COLO668 (cell line): ENCODE measurements at regions not wholly inside any gene's neighbourhood (a gene's known extent, or its start where the extent isn't known, plus 50 kb on each side); places are given as distances from the start of the nearest gene placed in this dataset.
"Not testable (repeated sequence)": the region's sequence is repeated elsewhere in the genome, so short reads cannot be mapped to it uniquely, and the experiment has no call there.

Experiments
- DNase-seq: peaks from one replicate; lab custom pipeline; 2025; ENCODE audit not compliant: unreplicated experiment; lab: John Stamatoyannopoulos, UW

DNA sequence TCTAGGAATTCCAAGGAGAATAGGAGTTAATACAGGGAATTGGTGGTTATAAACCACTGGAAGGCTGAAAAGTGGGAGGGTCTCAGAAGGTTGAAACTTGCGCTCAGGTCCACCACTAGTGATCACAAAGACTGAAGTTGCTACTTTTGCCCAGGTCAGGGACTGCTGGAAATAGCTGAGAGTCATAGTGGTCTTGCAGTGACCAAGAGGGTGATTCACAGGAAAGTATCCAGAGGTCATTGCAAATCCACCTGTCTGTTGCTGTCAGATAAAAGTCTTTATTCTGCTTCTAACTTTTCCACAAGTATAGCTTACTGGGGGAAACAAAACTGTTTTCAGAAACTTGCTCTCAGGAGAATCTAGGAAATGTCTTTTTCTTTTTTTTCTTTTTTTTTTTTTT is 211.5 kb upstream of the PRSS1 start:
- DNase-seq: no peak

DNA sequence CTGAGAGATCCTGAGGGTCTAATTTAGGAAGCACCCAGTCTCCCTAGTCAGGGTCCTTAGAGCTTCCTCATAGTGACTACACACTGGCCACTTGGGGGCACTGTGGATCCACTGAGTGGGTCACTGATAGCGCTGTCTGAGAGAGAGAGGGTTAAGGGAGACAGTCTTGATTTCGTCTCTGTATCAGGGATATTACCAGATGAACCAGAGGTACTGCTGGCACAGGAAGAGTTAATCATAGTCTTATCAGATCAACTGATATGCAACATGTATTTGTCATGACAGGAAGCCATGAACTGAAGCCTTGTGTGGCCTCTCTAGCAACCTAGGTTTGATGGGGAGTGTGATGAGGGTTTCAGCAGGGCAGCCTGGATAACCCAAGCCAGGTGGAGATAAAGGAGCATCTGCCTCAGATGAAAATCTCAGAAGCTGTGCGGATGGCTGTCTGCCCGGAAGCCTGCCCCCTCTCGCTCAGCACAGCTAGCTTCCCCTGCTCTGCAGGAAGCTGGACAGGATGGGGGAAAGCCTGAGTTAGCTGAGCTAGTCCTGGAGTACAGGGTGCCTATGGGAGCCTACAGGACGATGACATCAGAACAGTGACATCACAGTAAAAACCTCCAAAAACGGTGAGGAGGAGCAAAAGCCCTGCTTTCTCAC is 214.0 kb upstream of the PRSS1 start:
- DNase-seq: peak; percentile 48

DNA sequence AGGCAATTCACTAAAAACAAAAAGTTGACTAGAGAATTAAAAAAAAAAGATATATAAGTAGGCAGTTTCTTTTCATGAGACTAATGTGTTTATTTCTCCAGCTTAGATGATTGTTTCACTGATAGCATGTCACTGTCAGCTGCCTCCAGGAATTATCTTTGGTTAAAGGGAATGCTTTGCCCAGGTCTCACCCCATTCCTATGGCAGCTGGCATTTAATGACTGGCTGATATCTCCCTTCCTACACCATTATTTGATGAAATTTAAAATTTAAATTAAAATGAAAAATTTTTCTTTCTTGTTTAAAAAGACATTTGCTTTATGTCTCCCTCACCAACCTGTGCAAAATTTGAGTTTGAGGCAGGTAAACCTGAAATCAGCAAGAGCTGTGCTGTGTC is 214.5 kb upstream of the PRSS1 start:
- DNase-seq: no peak

DNA sequence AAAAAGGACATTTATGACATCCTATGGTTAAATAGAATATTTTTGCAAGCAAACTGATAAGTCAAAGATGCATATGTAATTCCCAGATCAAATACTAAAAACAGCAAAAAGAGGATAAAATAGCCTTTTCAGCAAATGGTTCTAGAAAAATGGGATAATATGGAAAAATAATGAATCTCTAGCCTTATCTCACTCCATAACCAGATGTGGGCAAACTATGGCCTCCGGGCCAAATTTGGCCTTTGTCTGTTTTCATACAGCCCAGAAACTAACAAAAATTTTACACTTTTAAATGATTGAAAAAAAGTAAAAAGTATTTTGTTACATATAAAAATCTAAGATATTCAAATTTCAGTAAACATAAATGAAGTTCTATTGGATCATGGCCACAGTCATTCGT is 215.4 kb upstream of the PRSS1 start:
- DNase-seq: no peak

DNA sequence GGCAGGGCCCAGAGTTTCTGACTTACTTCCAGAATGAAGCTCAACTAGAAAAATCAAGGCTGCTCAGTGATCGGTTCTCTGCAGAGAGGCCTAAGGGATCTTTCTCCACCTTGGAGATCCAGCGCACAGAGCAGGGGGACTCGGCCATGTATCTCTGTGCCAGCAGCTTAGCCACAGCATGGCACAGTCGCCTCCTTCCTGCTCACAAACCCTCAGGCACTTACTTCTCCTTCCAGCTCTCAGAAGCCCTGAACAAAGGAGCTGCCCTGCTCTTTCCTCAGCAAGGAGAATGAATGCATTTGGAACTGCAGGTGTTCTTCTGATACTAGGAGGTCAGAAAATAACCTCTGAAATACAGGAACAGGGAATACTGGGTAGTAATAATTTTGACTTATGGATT is 219.7 kb upstream of the PRSS1 start:
- DNase-seq: no peak

DNA sequence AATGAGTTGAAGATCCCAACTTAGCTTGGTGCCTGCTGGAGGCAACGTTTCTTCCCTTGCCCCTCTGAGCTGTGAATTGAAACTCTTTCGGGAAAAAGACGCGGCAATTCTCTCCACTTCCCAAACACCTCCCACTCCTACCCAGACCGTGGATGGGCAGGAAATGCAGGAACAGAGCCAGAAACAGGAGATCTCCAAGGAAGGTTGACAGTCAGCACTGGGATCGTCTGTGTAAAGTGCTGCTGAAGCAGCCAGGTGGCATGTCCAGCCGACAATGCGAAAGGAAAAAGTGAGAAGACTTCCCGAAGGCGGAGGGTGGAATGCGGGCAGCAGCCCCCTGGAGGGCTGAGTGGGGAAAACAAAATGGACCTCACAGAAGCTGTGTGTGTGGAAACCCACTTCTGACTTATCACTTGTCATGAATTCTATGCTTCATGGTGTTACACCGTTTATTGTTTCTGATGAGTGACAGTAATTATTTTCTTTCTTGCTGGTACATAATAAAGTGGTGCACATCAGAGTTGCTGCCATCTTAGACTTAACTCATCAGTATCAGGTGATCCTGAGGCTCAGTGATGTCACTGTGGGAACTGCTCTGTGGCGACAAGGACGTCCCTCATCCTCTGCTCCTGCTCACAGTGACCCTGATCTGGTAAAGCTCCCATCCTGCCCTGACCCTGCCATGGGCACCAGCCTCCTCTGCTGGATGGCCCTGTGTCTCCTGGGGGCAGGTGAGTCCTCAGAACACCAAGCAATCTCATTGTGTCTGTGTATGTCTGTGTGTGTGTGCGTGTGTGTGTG is 220.5 kb upstream of the PRSS1 start:
- no peak for DNase-seq

DNA sequence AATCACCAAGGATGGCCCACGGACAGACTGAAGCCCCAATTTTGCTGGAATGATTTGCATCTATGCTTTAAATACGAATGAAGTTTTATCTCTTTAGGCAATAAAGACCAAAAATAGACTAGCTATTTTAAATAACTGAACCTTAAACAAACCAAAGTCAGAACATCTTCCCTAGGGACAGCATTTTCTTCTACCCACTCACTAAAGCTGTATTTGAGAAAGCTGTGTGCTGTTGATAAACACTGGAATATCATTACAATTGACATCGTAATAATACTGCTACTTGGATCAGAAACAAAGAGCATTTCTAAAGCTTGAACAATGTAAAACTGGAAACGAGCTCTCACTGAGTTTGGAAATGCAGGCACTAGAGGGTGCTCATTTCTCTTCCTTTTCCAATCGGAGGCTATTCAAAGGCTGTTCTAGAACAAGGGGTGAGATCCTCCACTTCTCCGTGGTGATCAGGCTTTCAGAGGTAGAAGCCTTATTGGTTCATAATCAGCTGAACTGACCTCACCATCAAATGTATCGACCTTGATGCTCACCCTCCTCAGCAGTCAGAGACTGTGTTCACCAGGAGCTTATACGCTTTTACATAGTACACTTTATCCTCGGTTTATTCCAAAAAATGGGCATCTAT is 225.3 kb upstream of the PRSS1 start:
- no peak for DNase-seq

DNA sequence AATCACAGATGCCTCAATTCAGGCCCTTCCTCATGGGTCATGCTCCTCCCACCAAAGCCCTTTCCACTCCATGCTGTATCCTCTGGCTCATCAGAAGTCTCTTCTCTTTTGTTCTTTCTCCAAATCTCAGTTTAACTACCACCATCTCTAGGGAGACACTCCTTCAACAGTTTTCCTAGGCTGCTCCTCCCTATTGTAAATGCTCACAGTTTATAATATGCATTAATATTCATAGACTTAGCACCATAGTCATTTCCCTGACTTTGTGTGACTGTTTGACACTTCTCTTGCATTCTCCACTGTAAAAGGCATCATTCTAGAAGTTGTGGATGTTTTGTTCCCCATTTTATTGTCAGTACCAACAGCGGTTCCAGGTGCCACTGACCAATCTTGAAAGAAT is 226.5 kb upstream of the PRSS1 start:
- DNase-seq: no peak

DNA sequence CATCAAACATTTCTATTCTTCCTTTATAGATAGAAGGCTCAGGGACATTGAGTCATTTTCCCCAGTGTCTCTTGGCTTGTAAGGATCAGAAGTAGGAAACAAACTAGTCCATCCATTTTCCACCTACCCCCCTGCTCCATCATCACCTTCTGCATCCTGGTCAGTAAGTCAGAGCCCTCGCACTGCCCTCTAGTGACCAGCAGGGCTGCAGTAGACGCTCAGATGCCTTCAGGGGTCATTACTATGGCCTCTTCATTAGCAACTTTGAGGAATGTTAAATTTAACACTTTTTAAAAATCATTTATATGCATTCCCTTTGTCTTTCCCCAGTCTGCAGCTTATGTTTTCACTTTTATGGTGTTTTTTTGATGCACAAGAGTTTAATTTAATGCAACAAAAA is 228.4 kb upstream of the PRSS1 start:
- DNase-seq: not testable (repeated sequence)

DNA sequence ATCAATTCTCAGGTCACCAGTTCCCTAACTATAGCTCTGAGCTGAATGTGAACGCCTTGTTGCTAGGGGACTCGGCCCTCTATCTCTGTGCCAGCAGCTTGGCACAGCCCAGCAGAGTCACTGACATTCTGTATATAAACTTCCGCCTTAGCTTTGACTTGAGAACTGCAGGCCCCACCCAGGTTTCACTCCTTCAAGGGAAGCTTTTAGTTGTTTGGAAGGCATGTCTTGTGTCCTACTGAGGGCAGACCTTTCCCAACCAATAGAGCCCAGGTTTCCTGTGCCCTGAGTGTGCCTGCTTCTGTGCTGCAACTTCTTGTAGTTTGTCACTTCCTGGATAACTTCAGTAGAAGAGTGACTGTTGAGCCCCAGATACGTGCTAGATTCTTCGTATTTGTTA is 228.8 kb upstream of the PRSS1 start:
- DNase-seq: not testable (repeated sequence)

DNA sequence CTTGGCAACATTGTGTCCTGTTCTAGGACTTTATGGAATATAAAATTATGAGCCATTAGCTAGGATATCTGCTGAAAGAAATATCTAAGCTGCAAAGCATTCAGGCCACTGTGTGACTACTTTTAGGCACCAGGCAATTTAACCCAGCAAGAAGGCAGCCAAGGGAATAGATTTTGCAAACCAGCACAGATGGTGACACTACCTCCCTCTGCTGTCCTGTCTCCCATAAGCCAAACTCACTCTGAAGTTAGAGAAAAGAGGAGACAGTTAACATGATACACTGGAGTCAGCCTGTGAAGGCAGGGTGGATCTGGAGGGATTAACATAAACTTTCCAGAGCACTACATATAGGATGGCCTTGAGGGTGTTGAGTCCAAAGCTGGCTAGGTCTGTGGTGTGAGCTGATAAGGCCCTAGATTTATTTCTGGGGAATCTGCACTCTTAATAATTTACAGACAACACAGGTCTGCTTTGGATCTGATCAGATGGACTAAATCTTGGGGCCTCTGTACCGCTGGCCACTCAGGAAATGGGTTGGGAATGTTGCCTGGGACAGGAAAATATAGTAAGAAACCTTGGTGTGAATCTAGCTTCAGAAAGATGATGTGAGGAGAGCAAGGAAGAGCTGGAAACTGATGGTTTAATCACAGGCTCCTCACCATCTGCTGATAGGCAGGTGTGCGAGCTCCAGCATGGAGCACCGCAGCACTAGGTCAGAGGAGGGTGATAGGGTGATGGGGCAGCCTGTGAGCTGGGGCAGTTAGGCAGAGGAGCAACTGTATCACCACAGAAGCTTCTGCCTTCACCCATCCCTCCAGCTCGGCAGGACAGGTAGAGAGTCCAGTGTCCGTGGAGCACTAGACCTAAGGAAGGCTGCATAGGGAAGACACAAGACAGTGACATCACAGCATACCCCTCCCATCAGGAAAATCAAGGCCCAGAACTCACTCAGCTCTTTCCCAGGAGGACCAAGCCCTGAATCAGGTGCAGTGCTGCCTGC is 229.9 kb upstream of the PRSS1 start:
- no peak for DNase-seq

DNA sequence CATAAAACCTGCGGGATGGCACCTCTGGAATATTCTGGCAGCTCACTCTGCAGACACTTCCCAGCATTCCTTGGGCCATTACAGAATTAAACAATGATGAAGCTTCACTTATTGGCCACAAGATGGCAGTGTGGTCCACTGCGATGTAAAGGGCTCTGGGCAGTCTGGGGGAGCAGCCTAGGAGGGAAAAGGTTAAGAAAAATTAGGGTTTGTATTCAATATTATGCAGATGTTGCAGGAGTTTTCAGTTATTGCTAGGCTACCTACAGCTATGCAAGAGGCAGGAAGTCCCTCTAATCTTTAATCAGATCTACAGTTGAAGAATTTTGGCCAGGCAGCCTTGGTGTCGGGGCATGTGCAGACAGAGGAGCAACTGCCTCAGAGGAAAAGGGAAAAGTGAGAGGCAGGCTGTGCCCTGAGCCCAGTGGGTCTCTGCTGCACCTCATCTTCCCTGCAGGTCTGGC is 233.2 kb upstream of the PRSS1 start:
- peak; percentile 22 for DNase-seq

DNA sequence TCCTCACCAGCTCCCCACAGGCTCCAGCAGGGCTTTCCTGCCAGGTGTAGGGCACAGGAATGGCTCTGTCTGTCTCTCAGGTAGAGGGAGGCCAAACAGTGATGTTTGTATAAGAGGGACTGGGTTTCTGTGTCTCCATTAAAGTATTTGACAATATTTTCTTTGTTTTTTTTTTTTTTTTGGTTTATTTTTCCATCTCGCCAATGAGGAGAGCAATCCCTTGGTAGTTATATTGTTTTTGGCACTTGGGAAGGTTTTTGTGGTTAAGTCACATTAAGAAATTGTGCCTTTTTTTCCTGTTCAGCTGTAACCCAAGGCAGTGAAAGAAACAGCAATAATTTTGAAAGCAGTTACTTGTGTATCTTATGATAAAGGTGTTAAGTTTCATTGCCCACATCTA is 234.6 kb upstream of the PRSS1 start:
- not testable (repeated sequence) for DNase-seq

DNA sequence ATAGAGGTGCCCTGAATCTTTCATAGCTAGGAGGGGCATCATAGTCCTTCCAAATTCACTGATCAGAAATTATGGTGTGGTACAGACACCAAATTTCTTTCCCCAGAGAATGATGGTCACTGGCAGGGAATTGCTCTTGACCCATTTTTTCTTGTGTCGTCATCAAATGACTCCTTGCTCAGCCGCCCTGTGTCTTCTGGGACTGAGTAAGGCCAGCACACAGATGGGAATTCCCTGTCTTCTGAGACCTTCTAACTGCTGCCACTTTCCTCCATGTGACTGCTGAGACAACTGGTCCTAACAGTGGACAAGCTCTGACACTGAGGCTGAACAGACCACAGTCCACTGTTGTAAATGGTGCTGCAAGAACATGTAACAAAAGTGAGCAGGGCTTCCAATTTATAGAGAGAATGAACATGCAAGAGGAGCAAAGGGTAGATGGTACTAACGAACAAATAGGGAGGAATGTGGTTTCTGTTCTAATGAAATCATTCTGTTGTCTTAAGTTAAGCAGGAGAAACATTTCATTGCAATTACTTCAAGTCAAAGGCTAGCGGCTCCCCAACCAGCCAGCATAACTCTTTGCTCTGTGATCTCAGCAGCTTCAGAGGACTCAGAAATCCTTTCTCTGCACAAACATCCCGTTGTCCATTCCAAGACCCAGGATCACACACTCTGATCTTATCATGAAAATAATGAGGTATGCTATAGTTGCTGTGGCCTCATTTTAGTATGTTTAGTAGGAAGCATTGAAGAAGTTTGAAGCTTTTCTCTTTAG is 235.9 kb upstream of the PRSS1 start:
- no peak for DNase-seq

DNA sequence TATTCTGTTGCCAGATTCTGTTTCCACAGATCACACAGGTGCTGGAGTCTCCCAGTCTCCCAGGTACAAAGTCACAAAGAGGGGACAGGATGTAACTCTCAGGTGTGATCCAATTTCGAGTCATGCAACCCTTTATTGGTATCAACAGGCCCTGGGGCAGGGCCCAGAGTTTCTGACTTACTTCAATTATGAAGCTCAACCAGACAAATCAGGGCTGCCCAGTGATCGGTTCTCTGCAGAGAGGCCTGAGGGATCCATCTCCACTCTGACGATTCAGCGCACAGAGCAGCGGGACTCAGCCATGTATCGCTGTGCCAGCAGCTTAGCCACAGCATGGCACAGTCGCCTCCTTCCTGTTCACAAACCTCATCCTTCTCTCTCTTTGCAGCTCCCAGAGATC is 237.5 kb upstream of the PRSS1 start:
- DNase-seq: no peak

DNA sequence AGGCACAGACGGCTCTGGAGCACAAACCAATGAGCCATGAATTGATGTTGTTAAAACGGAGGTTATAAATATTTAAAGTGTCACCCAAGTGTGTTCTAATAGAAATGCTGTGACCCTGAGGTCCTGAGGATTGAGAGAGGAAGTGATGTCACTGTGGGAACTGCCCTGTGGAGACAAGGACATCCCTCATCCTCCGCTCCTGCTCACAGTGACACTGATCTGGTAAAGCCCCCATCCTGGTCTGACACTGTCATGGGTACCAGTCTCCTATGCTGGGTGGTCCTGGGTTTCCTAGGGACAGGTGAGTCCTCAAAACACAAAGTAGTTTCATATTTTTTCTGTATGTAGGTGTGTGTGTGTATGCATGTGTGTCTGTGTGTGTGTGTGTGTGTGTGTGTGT is 237.9 kb upstream of the PRSS1 start:
- DNase-seq: no peak

DNA sequence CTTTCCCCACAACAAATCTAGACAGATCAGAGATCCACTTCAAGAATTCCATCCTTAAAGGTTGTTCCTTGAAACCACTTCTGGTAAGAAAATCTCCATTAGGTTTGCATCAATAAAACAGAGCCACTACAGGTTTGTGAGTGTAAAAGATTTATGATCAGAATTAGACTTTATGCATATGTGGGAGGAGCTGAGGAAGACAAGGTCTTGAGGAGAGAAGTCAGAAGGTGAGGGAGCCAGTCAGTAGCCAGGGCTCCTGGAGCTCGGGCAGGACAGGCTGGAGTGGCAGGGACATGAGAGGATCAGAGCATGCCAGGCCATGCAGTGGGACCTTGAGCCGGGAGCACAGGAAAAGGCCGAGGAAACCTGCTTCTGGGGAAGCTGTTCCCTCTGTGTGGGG is 240.0 kb upstream of the PRSS1 start:
- not testable (repeated sequence) for DNase-seq

DNA sequence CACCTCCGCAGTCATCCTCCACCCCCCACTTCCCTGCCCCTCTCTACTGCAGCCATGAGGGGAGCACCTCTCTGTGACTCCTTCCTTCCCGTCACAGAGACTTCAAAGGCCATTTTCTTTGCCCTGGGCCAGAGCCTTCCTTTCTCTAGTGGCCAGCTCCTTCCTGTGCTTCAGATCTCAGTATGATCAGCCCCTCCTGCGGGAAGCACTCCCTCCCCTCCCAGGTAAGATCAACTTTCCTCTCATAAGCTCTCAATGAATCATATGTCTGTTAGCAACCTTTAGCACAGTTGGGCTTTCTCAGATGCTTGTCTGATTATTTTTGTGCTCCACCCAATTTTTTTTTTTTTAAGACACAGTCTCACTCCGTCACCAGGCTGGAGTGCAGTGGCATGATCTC is 241.0 kb upstream of the PRSS1 start:
- DNase-seq: no peak

DNA sequence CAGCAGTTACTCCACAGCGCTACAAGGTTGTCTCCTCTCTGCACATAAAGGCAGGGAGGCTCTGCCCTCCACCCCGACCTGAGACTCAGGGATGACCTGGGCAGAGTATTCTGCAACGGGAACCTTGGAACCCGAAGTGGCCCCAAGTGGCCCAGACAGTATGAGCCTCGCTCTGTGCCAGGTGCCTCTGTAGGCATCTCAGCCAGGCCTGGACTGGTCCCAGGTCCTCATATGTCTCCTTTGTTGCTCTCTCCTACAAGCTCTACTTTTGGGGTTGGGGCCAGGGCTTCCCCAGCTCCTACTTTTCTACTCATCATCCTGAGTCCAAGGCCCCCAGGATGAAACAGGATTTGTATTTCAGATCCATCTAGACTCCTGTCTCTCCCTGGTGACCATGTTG is 241.5 kb upstream of the PRSS1 start:
- no peak for DNase-seq

DNA sequence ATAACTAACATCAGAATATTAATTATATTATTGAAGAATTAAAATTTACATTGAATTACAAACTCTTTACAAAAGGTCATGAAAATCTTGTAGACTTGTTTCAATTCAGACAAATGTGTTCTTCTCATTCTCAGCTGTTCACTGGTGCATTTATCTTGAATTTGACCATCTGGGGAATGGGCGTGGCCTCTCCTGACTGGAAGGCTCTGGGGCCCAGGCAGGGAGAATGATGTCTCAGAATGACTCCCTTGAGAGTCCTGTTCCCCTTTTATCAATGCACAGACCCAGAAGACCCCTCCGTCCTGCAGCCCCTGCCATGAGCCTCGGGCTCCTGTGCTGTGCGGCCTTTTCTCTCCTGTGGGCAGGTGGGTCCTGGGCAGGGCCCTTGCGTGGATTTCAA is 242.2 kb upstream of the PRSS1 start:
- not testable (repeated sequence) for DNase-seq
